GM21515 (cell line): ENCODE measurements at regions not wholly inside any gene's neighbourhood (a gene's known extent, or its start where the extent isn't known, plus 50 kb on each side); places are given as distances from the start of the nearest gene placed in this dataset.
"Not testable (repeated sequence)": the region's sequence is repeated elsewhere in the genome, so short reads cannot be mapped to it uniquely, and the experiment has no call there.

ENCODE experiments used
- ATAC-seq: cut with Tn5 transposase; IDR thresholded peaks from one replicate; pipeline ENCODE4 v1.9.1; 2021; ENCODE audit not compliant: unreplicated experiment

- ATAC-seq = no peak
These were observed 68.9 kb downstream of the CYP26B1 start for GRCh38 chr2:72078773-72079172.

GRCh38 chr2:72077702-72078169 lies 69.9 kb downstream of the CYP26B1 start:
- no peak for ATAC-seq

- ATAC-seq = not testable (repeated sequence)
These were observed 74.3 kb downstream of the CYP26B1 start for GRCh38 chr2:72073373-72073772.

- ATAC-seq = not testable (repeated sequence)
These were observed 83.5 kb downstream of the CYP26B1 start for GRCh38 chr2:72064197-72064596.

GRCh38 chr2:72062336-72062735 lies 85.3 kb downstream of the CYP26B1 start:
- no peak for ATAC-seq

GRCh38 chr2:72057308-72057707 lies 90.4 kb downstream of the CYP26B1 start:
- no peak for ATAC-seq

- ATAC-seq = no peak
These were observed 95.6 kb downstream of the CYP26B1 start for GRCh38 chr2:72051971-72052505.

- no peak for ATAC-seq
These were observed 96.5 kb downstream of the CYP26B1 start for GRCh38 chr2:72051204-72051603.

GRCh38 chr2:72050734-72051133 lies 96.9 kb downstream of the CYP26B1 start:
- no peak for ATAC-seq

- no peak for ATAC-seq
These were observed 98.7 kb downstream of the CYP26B1 start for GRCh38 chr2:72048881-72049477.

GRCh38 chr2:72043985-72044384 lies 103.7 kb downstream of the CYP26B1 start:
- ATAC-seq = no peak

- no peak for ATAC-seq
These were observed 106.0 kb downstream of the CYP26B1 start for GRCh38 chr2:72041638-72042111.

GRCh38 chr2:72040629-72041571 lies 106.8 kb downstream of the CYP26B1 start:
- ATAC-seq = no peak

GRCh38 chr2:72038524-72038923 lies 109.1 kb downstream of the CYP26B1 start:
- no peak for ATAC-seq

- ATAC-seq = no peak
These were observed 110.4 kb downstream of the CYP26B1 start for GRCh38 chr2:72037261-72037666.

GRCh38 chr2:72036595-72036994 lies 111.1 kb downstream of the CYP26B1 start:
- no peak for ATAC-seq

GRCh38 chr2:72036173-72036545 lies 111.5 kb downstream of the CYP26B1 start:
- no peak for ATAC-seq

GRCh38 chr2:72035518-72036172 lies 112.0 kb downstream of the CYP26B1 start:
- ATAC-seq = no peak

GRCh38 chr2:72034353-72035095 lies 113.1 kb downstream of the CYP26B1 start:
- ATAC-seq = no peak

- no peak for ATAC-seq
These were observed 114.0 kb downstream of the CYP26B1 start for GRCh38 chr2:72033636-72034035.
